HG03342 (cell line): ENCODE measurements at regions not wholly inside any gene's neighbourhood (a gene's known extent, or its start where the extent isn't known, plus 50 kb on each side); places are given as distances from the start of the nearest gene placed in this dataset.
"Not testable (repeated sequence)": the region's sequence is repeated elsewhere in the genome, so short reads cannot be mapped to it uniquely, and the experiment has no call there.

Experiments used
- ATAC-seq: cut with Tn5 transposase; IDR thresholded peaks from one replicate; pipeline ENCODE4 v1.9.1; 2021; ENCODE audit warnings: mild to moderate bottlenecking, moderate library complexity; ENCODE audit not compliant: unreplicated experiment

GRCh38 chr15:84534561-84535235, 66.1 kb upstream of the ZSCAN2 start:
- not testable (repeated sequence) for ATAC-seq

GRCh38 chr15:84536181-84536580, 64.6 kb upstream of the ZSCAN2 start:
- ATAC-seq: not testable (repeated sequence)

DNA sequence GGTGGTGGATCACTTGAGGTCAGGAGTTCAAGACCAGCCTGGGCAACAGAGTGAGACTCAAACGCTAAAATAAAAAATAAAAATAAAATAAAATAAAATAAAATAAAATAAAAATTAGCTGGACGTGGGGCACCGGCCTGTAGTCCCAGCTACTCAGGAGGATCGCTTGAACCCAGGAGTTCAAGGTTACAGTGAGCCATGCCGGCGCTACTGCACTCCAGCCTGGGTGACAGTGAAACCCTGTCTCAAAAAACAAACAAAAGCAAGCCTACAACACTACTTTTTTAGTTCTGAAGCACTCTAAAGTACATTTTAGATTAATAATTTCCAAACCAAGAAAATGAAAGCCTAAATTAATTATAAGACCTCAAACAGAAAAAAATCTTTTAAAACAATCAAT, 56.2 kb upstream of the ZSCAN2 start:
- not testable (repeated sequence) for ATAC-seq

GRCh38 chr15:84547150-84547549, 53.7 kb upstream of the ZSCAN2 start:
- ATAC-seq: not testable (repeated sequence)

GRCh38 chr15:84550503-84550902, 50.3 kb upstream of the ZSCAN2 start:
- not testable (repeated sequence) for ATAC-seq
